ENCODE measurements at regions not wholly inside any gene's neighbourhood (a gene's known extent, or its start where the extent isn't known, plus 50 kb on each side); places are given as distances from the start of the nearest gene placed in this dataset.

GRCh38 chr1:168387781-168388760 lies 107.4 kb downstream of the TBX19 start:
- Histone ChIP-seq H3K79me2 (ENCODE audit: insufficient read depth, low read depth, low read length) (no peaks in the 10 kb centered on the region), H3K27ac (ENCODE audit: low read depth, low read length, poor library complexity, severe bottlenecking) (no peak overlapping the region), H3K4me3 (ENCODE audit: low read depth, low read length, poor library complexity, severe bottlenecking) (no peak overlapping the region), H2AFZ (ENCODE audit: low read length) (no peak overlapping the region), H4K20me1 (ENCODE audit: insufficient read depth, low read length) (no peaks in the 10 kb centered on the region), H3K9me3 (ENCODE audit: low read length) (no peaks in the 10 kb centered on the region), H3K4me2 (ENCODE audit: low read length) (no peak overlapping the region), H3K4me1 (ENCODE audit: insufficient read depth, low read length, poor library complexity, severe bottlenecking) (no peaks in the 10 kb centered on the region), H3K9me2 (ENCODE audit: insufficient read depth, low read length) (no peaks in the 10 kb centered on the region), H3K36me3 (ENCODE audit: insufficient read depth, low read length) (no peaks in the 10 kb centered on the region)
- no TSS peak for BruUV-seq (replicated peaks)
- TF ChIP-seq CTCF (conservative IDR thresholded peaks at IDR 0.05; ENCODE audit: low read length) (no peak), EZH2phosphoT487 (IDR thresholded peaks at IDR 0.05; ENCODE audit: borderline replicate concordance, low read depth, low read length) (no peak)
- CTCF ChIA-PET (ENCODE audit: unreplicated experiment), result interaction anchor here (0.6 kb wide), 1 partner anchor 1897 kb away, joined by 3 read pairs; no protein-coding TSS in a partner anchor
- no peak for DNase-seq (ENCODE audit: low spot score)
- POLR2A ChIA-PET, result interaction anchor here (0.6 kb wide), 2 partner anchors 10 to 1118 kb away, joined by 3 to 4 read pairs; no protein-coding TSS in a partner anchor
- intact Hi-C loops (cut with micrococcal nuclease; ENCODE audit: unreplicated experiment), result no loop called here

DNA sequence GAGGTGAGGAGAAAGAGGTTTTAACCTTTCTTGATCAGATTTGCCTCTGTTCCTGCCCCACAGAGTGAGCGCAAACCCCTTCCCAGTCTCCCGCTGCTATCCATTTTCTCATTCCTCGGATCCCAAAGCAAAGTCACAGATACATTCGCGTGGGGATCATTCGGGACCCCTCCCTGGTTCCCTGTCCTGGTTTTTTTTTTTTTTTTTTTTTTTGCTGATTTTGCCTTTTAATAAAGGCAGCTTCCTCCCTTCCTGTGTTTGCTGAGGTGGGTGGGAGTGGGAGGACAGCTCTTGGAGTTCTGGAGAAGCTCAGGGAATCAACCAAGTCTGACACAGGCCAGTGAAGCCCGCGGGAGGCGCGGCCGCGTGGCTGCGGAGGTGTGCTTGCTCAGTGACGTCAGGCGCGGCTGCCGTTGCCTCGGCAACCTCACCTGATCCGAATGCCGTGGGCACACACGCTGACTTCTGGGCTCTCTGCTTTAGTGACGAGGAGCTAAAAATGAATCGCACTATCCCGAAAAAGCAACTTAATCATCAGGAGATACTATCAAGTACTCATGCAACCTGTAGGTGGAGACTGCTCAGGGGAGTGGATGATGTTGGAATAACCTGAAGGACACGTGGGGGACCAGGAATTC lies 106.4 kb downstream of the TBX19 start:
- Histone ChIP-seq H3K4me2 (ENCODE audit: low read length) (no peak overlapping the region), H3K36me3 (ENCODE audit: insufficient read depth, low read length) (no peaks in the 10 kb centered on the region), H2AFZ (ENCODE audit: low read length) (no peak overlapping the region), H3K9me3 (ENCODE audit: low read length) (no peaks in the 10 kb centered on the region), H3K4me3 (ENCODE audit: low read depth, low read length, poor library complexity, severe bottlenecking) (no peak overlapping the region), H3K9me2 (ENCODE audit: insufficient read depth, low read length) (no peaks in the 10 kb centered on the region), H3K4me1 (ENCODE audit: insufficient read depth, low read length, poor library complexity, severe bottlenecking) (no peaks in the 10 kb centered on the region), H3K27ac (ENCODE audit: low read depth, low read length, poor library complexity, severe bottlenecking) (no peak overlapping the region), H3K79me2 (ENCODE audit: insufficient read depth, low read depth, low read length) (no peaks in the 10 kb centered on the region), H4K20me1 (ENCODE audit: insufficient read depth, low read length) (no peaks in the 10 kb centered on the region)
- DNase-seq (ENCODE audit: low spot score), result no peak
- intact Hi-C loops (cut with micrococcal nuclease; ENCODE audit: unreplicated experiment), result no loop called here
- no TSS peak for BruUV-seq (replicated peaks)
- no peak for TF ChIP-seq CTCF (conservative IDR thresholded peaks at IDR 0.05; ENCODE audit: low read length)
- no peak for TF ChIP-seq EZH2phosphoT487 (IDR thresholded peaks at IDR 0.05; ENCODE audit: borderline replicate concordance, low read depth, low read length)
- CTCF ChIA-PET (ENCODE audit: unreplicated experiment), result no interaction called here
- POLR2A ChIA-PET, result interaction anchor here (0.6 to 0.7 kb wide), 2 partner anchors 387 to 421 kb away, joined by 3 to 5 read pairs; no protein-coding TSS in a partner anchor

Data from OCI-LY7 (cell line).